Lung microvascular endothelial cell (primary cell): ENCODE measurements at regions not wholly inside any gene's neighbourhood (a gene's known extent, or its start where the extent isn't known, plus 50 kb on each side); places are given as distances from the start of the nearest gene placed in this dataset.
"Not testable (repeated sequence)": the region's sequence is repeated elsewhere in the genome, so short reads cannot be mapped to it uniquely, and the experiment has no call there.

ENCODE experiments used
- DNase-seq, 2 donors: peaks; one replicate each; pipeline versions ENCODE4 v3.0.0 to v3.0.0-alpha.2; 2010; ENCODE audit warnings: low read depth in 2 of 2

GRCh38 chr2:173713904-173714555, 251.1 kb downstream of the SP3 start:
- no peak for DNase-seq

DNA sequence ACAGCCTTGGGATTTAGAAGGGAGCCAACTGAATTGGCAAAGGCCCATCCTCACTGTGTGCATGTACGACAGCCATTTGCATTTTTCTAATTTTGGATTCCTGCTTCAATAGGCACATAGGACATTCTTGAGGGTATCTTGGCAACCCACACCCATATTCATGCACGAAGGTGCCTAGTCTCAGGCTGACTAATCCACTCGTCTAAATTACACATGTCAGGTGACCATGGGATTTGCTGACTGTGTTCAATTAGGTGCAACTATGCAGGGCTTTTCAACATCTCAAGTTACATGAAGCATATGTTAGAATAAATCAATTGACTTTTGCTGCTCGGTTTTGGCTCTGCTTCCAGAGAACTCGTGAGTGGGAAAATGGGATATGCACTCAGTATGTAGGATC, 249.7 kb downstream of the SP3 start:
- no peak for DNase-seq

DNA sequence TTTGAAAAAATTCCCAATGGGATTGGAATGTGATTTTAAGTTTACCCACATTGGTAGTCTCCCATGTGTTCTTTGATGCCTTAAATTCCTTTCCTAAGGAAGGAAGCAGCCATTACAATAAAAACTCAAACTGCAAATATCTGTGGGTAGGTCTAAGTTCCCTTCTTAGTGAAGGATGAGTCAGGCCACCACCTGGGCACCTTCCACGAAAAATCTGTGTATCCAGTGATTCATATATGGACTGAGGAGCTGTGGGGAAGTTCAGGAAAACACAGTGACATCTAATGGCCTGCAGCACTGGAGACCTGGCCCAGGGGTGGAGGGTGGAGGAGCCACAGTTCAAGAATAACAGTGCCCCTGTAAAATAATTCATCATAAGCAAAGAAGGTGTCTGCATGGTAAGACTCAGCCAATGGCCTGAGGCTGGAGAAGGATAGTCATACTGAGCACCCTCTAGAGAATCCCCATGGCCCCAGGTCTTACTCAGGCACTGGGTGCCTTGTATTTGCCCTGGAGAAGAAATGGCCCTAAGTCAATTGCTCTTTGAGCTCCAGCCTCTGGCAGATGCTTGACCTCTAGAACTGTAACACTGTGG, 248.6 kb downstream of the SP3 start:
- DNase-seq, result no peak

DNA sequence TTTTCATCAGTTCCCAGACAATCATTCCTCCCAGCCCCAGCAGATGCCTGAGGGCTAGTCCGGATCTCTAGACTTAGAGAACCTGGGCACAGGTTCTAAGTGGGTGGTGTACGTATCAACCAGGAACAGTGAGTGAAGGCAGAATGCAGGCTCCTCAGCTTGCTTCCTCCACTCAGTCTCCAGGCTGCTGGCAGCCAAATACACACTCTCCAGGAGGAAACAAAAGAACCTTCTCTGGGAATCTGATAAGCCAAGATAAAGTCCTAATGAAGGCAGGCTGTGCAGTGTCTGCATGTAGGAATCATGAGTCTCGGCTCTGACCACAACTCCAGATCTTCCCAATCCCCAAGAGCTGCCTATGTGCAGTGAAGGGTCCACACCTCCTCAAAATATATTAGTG, 245.7 kb downstream of the SP3 start:
- no peak for DNase-seq

DNA sequence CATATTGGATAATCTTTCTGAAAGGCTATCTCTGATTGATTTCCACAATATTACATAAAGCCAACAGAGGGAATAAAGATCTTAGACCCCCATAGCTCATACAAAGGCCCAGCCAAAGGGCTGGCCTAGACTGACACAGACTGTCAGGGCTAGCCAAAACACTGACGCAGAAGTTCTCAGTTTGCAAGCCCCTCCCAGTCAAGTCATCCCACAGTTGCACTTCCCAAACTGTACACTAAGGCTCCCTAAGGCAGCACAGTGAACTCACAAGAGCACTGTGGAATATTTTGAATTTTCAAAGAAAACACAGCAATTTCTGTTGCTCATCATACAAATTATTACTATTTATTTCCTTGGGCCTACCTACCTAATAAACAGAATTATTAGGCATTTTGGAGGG, 244.9 kb downstream of the SP3 start:
- no peak for DNase-seq

- DNase-seq, result no peak
These were observed 230.4 kb downstream of the SP3 start for GRCh38 chr2:173734797-173735196.

GRCh38 chr2:173737954-173738575, 227.1 kb downstream of the SP3 start:
- not testable (repeated sequence) for DNase-seq

DNA sequence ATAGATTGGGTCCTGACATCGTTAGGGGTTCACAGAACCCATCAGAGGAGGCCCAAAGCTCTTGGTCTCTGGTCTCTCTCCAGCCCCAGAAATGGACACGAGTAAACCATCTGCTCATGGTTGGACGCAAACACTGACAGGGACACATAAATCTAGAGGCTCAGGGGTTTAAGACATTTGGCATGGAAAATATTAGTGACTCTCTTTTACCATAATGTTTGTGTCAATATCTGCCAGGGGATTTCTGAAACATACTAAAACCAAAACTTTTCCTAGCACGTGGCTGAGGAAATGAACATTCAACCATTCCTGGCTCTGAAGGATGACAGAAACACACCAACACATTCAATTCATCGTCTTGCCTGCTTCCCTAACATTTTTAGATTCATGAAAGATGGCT, 226.2 kb downstream of the SP3 start:
- no peak for DNase-seq

DNA sequence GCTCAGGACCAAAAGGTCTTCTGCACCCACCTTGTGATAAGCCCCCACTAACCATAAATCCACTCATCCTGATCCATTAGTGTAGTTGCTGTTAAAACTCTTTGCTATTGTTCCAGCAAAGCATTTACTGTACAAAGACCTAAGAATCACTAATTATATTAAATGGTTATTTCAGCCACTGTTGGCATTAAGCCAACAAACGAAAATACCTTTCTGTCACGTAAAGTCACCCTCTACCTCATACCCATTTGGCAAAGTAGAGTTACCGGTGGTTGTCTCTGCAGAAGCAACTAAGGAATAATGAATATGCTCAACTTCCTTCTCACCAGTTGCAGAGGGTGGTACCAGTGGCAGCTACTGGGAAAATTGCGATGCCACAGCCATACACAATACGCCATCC, 224.5 kb downstream of the SP3 start:
- DNase-seq, result no peak

DNA sequence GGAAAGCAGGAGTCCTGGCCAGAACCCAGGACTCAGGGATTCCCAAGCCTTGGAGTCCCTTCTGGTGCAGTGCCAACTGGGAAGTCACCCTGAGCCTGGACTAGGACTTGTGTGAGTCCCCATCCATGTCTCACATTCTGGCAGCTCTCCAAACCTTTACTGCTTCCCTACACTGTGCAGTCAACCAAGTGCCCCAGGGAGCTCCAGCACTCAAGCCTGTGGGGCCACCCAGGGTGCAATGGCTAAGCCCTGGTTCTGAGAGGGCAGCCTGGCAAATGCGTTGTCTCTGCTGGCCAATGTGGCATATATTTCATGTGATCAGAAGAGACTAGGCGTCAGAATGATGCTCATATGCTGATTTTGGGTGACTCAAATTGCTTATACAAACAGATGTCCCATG, 223.4 kb downstream of the SP3 start:
- DNase-seq, result no peak

DNA sequence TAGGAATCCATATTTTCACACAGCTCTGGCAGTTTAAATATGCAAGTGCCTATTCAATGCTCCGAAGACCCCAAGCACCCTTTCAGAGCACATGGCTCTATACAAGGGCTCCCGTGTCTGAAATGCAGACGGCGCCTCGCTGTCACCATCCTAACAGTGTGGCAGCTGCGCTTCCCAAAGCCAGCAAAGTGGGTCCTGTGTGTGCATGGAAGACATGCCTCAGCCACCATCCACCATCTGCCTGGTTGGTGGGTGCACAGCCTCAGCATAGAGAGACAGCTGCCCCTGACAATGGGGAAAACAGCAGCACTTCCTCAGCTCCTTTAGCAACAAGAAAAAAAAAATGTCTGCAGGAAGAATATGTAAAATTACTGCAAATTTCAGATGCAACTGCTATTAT, 218.1 kb downstream of the SP3 start:
- no peak for DNase-seq

DNA sequence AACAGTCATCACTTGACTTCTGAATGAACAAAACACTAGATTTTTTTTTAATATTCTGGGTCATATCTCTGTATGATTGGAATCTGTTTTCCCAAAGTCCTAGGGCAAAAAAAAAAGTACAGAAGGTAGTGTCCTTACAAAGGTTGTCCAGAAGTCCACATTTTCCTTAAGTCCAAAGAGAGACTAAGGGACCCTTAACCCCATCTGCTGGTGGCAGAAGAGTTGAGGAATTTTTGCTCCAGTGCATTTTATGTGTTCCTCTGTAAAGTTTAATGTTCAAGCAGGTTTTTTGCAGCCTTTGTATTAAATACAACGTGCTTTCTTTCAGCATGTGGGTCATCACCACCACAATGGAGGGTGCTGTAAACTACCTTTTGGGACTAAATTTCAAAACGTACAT, 215.9 kb downstream of the SP3 start:
- DNase-seq, result peak in 1 of 2 donors; percentile 36

- peak; percentile 7 to 24 for DNase-seq
These were observed 214.8 kb downstream of the SP3 start for GRCh38 chr2:173750353-173750801.

GRCh38 chr2:173750831-173751230, 214.3 kb downstream of the SP3 start:
- no peak for DNase-seq

DNA sequence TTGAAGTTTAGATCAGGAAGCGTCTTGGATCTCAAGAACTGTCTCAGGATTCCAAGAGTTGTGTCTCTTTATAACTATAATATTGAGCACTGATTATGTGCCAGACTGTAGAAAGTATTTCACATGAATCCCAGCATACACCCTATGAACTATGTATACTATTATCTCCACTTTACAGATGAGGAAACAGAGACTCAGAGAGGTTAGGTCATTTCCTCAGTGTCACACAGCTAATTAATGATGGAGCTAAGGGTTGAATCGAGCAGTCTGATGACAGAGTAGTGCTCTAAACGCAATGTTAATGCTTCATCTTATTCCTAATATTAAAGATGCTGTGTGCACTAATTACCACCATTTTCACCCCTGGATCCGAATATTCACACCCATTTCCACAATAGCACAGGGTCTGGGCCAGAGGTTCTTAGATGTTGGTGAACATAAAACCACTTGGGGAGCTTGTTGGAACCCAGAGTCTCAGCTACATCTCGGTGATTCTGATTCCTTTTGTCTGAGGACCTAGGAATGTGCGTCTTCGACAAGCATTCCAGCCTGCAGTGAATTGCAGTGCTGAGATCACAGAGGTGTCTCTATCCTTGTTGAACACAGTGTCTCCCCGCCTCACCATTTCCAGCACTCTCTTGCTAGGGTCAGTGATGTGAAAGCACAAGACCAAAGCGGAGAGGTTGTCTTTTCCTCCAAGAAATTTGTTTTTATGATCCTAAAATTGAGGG, 213.8 kb downstream of the SP3 start:
- no peak for DNase-seq

- DNase-seq, result no peak
These were observed 213.0 kb downstream of the SP3 start for GRCh38 chr2:173752152-173752551.

DNA sequence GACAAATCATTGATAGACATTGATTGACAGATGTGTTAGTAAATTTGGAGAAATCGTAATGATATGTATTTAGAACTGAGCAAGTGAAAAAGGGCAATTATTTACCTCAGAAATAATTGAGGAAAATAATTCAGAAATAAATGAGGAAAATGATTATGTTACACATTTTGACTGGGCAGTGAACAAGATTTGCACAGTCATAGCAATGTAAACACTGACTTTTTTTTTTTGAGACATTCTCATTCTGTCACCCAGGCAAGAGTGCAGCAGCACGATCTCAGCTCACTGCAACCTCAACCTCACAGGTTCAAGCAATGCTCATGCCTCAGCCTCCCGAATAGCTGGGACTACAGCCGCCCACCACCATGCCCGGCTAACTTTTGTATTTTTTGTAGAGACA, 211.7 kb downstream of the SP3 start:
- no peak for DNase-seq

DNA sequence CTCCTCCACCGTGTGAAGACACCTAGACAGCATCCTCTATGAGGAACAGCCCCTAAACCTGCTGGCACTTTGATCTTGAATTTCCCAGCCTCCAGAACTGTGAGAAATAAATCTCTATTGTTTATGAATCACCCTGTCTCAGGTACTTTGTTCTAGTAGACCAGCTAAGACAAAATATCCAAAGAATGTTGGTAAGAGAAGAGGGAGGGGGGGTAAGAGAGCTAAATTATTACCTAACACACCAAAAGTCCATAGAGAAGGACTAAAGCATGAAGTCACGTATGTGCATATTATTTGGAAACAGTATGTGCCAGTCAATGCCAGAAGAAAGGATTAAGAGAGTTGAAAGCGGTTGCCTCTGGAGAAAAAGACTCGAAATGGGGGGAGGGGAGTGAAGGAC, 211.0 kb downstream of the SP3 start:
- DNase-seq, result no peak

- DNase-seq, result no peak
These were observed 210.3 kb downstream of the SP3 start for GRCh38 chr2:173754837-173755236.

GRCh38 chr2:173755798-173756197, 209.4 kb downstream of the SP3 start:
- no peak for DNase-seq

GRCh38 chr2:173759959-173760358, 205.2 kb downstream of the SP3 start:
- no peak for DNase-seq

- DNase-seq, result no peak
These were observed 204.6 kb downstream of the SP3 start for GRCh38 chr2:173760553-173760952.
